Gastrocnemius medialis (tissue), 4 donors: ENCODE measurements at regions not wholly inside any gene's neighbourhood (a gene's known extent, or its start where the extent isn't known, plus 50 kb on each side); places are given as distances from the start of the nearest gene placed in this dataset.

Experiments used
- ATAC-seq, 2 donors: fragments of 150-250 bp; one replicate each; pipeline ENCODE4 v1.9.1; 2016
- DNase-seq, 2 donors: peaks; one replicate each; pipeline ENCODE4 v3.0.0-alpha.2; 2019
- H3K27ac ChIP-seq, 4 donors: fragments of 200-600 bp; sonication (generic); 1 replicate in 1 of 4; 2 replicates in 3 of 4; pipeline ENCODE4 v1.5.1; 2016 to 2018; ENCODE audit warnings: mild to moderate bottlenecking in 2 of 4, moderate library complexity in 1 of 4
- H3K27me3 ChIP-seq, 3 donors: fragments of 200-600 bp; sonication (generic) in 2 of 3; 1 replicate in 1 of 3; 2 replicates in 2 of 3; pipeline versions ENCODE4 v1.5.1 to v1.6.0; 2016 to 2019; ENCODE audit warnings: mild to moderate bottlenecking in 1 of 3, moderate library complexity in 1 of 3
- H3K36me3 ChIP-seq, 2 donors: fragments of 200-600 bp; sonication (generic) in 1 of 2; one replicate each; pipeline ENCODE4 v1.5.1; 2017 to 2018
- H3K4me1 ChIP-seq, 2 donors: fragments of 200-600 bp; sonication (generic) in 1 of 2; one replicate each; pipeline ENCODE4 v1.5.1; 2016 to 2017; ENCODE audit warnings: mild to moderate bottlenecking in 2 of 2
- H3K4me3 ChIP-seq, 4 donors: fragments of 200-600 bp; sonication (generic) in 3 of 4; 1 replicate in 1 of 4; 2 replicates in 3 of 4; pipeline ENCODE4 v1.5.1; 2016 to 2019; ENCODE audit warnings: mild to moderate bottlenecking in 2 of 4
- H3K9me3 ChIP-seq, 3 donors: fragments of 200-600 bp; sonication (generic) in 2 of 3; 1 replicate in 1 of 3; 2 replicates in 2 of 3; pipeline ENCODE4 v1.5.1; 2016 to 2019
- CTCF ChIP-seq, 5 experiments: fragments of 450-650 bp in 3 of 5; fragments of 200-600 bp in 2 of 5; sonication (generic) in 2 of 5; IDR thresholded peaks in 4 of 5; conservative IDR thresholded peaks in 1 of 5; 1 replicate in 4 of 5; 2 replicates in 1 of 5; pipeline ENCODE4 v1.5.1; 2016 to 2019; ENCODE audit warnings: antibody characterized with exemption in 5 of 5, mild to moderate bottlenecking in 3 of 5, moderate library complexity in 3 of 5
- POLR2A ChIP-seq, 2 donors: fragments of 450-650 bp; IDR thresholded peaks; one replicate each; pipeline ENCODE4 v1.6.1; 2017; ENCODE audit warnings: antibody characterized with exemption in 2 of 2, mild to moderate bottlenecking in 2 of 2, moderate library complexity in 2 of 2
- in situ Hi-C, 4 donors: fragments of 200-750 bp; cut with MboI; loops; one replicate each; pipeline versions ENCODE4 v1.15.0 to v1.8.0; 2017; ENCODE audit warnings: low sequenced_read_pairs in 4 of 4
- intact Hi-C: fragments of 100-400 bp; cut with DNase I; formaldehyde crosslinking; loops from one replicate; pipeline ENCODE4 v1.15.1; 2023; ENCODE audit warnings: low total_unique reads

GRCh38 chr9:134967547-134967930 lies 49.8 kb upstream of the FCN1 start:
- Histone ChIP-seq H3K9me3 (no peaks in the 10 kb centered on the region), H3K4me3 (no peak overlapping the region), H3K36me3 (no peaks in the 10 kb centered on the region), H3K27ac (no peak overlapping the region), H3K4me1 (no peaks in the 10 kb centered on the region), H3K27me3 (peaks cover 21 to 42% (median 24%) of the 10 kb centered on the region in 3 donors)
- DNase-seq, result no peak
- in situ Hi-C loops (no loop called here), intact Hi-C loops (no loop called here)
- TF ChIP-seq CTCF (IDR thresholded peaks at IDR 0.05 in 4 of 5, conservative IDR thresholded peaks at IDR 0.05 in 1 of 5) (no peak), POLR2A (IDR thresholded peaks at IDR 0.05) (no peak)
- ATAC-seq, result no peak

GRCh38 chr9:134968011-134968822 lies 50.5 kb upstream of the FCN1 start:
- no peaks in the 10 kb centered on the region for H3K9me3 ChIP-seq
- TF ChIP-seq CTCF (IDR thresholded peaks at IDR 0.05 in 4 of 5, conservative IDR thresholded peaks at IDR 0.05 in 1 of 5), result no peak
- TF ChIP-seq POLR2A (IDR thresholded peaks at IDR 0.05), result no peak
- H3K4me3 ChIP-seq, result no peak overlapping the region
- H3K27ac ChIP-seq, result no peak overlapping the region
- peaks cover 21 to 42% (median 27%) of the 10 kb centered on the region in 3 donors for H3K27me3 ChIP-seq
- H3K36me3 ChIP-seq, result no peaks in the 10 kb centered on the region
- ATAC-seq, result no peak
- intact Hi-C loops, result no loop called here
- H3K4me1 ChIP-seq, result no peaks in the 10 kb centered on the region
- no peak for DNase-seq
- in situ Hi-C loops, result no loop called here

- in situ Hi-C loops (no loop called here), intact Hi-C loops (no loop called here)
- DNase-seq, result no peak
- Histone ChIP-seq H3K27me3 (peaks cover 21 to 42% (median 27%) of the 10 kb centered on the region in 3 donors), H3K36me3 (no peaks in the 10 kb centered on the region), H3K9me3 (no peaks in the 10 kb centered on the region), H3K4me1 (no peaks in the 10 kb centered on the region), H3K27ac (no peak overlapping the region), H3K4me3 (no peak overlapping the region)
- ATAC-seq, result no peak
- TF ChIP-seq CTCF (IDR thresholded peaks at IDR 0.05 in 4 of 5, conservative IDR thresholded peaks at IDR 0.05 in 1 of 5) (no peak), POLR2A (IDR thresholded peaks at IDR 0.05) (no peak)
These were observed 51.0 kb upstream of the FCN1 start for GRCh38 chr9:134968823-134969090.

- Histone ChIP-seq H3K4me3 (no peak overlapping the region), H3K27ac (no peak overlapping the region), H3K4me1 (no peaks in the 10 kb centered on the region), H3K27me3 (peaks cover 21 to 42% (median 24%) of the 10 kb centered on the region in 3 donors), H3K9me3 (no peaks in the 10 kb centered on the region), H3K36me3 (no peaks in the 10 kb centered on the region)
- intact Hi-C loops, result no loop called here
- no peak for TF ChIP-seq POLR2A (IDR thresholded peaks at IDR 0.05)
- TF ChIP-seq CTCF (IDR thresholded peaks at IDR 0.05 in 4 of 5, conservative IDR thresholded peaks at IDR 0.05 in 1 of 5), result no peak
- in situ Hi-C loops, result no loop called here
- no peak for ATAC-seq
- DNase-seq, result no peak
These were observed 51.7 kb upstream of the FCN1 start for GRCh38 chr9:134969156-134970045.
